ENCODE measurements at regions not wholly inside any gene's neighbourhood (a gene's known extent, or its start where the extent isn't known, plus 50 kb on each side); places are given as distances from the start of the nearest gene placed in this dataset.
"Not testable (repeated sequence)": the region's sequence is repeated elsewhere in the genome, so short reads cannot be mapped to it uniquely, and the experiment has no call there.

DNA sequence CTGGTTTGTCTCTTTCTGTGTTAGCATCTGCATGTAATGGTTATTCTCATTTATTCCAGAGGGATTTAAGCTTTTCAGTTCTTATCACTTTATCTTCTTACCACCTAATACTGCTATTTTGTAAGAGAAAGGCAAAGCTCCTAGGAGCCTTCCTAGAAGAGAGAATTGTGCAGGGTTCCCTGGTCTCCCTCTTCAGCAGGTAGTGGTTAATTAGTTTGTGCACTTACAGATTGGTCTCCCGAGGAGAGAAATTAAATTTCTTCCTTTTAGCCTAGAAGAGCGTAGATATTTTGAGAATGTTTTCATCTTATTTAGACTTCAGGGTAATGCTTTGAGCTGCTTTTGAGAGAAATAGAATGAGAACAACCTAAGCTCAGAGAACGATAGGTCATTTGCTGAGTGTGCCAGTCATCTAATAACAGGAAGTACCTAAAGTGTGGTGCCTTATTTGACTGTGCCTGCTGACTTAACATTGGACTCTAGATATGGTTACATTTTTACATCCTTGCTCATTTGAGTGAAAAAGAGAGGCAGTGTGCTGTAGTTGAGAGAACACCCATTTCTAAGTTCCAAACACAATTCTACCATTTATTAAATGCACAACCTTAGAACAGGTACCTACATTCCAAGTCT, 651.4 kb downstream of the STK39 start:
- no peak for DNase-seq

DNA sequence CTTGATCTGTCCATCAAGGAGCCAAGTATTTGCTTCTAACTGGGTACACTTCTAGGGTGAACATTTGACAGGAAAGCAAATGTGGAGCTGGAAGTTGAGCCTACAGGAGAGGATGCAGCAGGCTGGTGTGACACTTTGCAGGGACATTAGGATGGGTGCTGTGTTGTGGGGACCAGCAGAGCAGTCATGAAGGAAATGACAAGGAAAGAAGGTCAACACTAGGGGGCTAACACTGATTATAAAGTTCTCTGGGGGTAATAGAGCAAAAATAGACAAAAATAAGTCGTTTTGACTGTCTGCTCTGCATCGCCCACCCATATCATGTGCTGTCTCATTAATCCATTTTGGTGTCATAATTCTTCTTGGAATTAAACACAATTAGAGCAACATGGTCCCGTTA, 652.4 kb downstream of the STK39 start:
- no peak for DNase-seq

DNA sequence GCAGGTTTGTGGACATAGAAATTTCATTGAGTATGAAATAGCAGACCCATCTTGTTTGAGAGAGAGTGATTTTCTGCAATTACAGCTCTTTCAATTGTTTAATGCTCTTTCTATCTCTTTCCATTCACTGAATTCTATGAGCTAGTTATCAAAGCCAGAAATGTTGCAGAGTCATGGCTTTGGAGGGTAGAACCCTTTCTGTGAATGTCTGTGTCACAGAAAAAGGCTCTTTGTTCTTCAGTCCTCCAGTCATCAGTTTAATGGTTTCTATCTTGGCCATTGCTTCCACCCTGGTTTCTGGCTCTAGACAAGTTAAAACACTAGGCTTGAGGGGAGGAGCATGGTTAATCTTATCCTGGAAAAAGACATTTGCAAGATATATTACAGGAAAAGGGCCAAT, 655.0 kb downstream of the STK39 start:
- peak in 6 of 56 donors; percentile 1 to 43 (median 9) for DNase-seq

DNA sequence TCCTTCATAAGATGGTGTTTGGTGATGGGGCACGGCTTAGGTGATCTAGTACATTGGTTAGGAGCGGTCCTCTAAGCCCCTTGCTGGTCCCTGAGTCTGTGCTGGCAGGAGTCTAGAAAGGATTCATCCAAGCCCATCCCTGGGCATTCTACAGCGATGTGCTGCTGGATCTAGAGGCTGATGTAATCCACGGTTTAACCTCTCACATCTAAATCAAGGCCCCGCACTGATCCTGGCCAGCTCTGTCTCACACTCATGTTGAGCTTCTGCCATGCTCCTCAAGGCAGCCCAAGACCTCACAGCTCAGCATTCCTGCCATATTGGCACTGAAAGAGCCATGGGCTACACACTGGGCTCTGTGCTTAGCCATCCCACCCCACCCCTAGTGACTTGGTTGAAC, 664.8 kb downstream of the STK39 start:
- DNase-seq = no peak

DNA sequence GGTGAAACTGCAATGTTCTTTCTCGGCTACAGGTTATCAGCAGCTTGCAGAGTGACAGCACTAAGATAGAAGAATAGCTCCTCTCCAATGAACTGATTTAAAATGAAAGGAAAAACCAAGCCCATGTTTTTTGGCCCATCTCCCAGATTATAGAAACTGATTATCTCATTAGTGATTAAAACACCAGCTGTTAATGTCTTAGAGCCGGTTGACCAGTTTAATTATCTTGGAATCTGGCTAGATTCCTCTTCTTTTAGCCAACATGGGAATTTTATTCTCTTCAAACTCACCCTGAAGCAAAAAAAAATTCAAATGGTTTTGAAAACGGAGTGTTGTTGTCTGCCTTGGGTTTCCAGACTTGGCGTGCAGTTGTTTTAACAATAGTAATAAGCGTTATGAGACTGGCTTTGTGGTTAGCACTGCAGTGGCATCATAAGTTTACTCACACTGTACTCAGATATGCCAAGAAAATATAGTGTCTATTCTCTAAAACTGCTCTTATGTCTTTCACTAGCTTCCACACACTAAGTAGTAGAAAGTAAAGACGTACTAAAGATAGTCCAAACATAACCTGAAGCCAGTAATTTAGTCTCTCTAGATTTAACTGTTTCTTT, 665.3 kb downstream of the STK39 start:
- no peak for DNase-seq

DNA sequence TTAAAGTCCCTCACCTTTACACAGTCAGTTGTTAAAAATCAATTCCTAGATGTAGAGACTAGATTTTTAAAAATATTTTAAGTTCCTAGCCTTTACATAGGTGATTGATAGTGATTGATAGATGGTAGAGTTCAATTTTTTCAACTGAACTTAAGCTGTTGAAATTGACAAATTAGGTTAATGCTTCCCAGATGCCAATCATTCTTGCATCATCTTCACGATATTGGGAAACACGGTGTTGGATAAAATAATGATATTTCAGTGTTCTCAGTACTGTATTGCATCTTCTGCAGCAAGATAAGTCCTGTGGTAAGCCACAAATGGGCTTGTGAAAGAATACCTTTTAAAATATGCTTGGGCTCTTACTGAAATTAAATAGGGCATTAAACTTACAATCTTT, 667.6 kb downstream of the STK39 start:
- no peak for DNase-seq

DNA sequence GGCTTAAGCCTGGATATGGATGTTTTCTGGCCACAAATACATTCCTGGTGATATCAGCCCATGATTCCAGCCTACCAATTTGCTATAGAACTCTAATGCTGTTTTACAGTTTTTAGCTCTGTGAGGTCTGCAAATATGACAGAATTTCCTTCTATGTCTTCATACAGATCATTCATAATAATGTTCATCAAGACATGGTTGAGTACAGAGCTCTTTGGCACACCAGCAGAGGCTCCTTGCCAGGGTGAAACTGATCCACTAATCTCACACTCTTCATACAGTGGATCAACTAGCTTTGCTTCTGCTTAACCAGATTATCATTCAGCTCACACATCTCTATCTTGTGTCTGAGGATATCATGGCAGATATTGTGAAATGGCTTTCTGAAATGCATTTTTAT, 672.1 kb downstream of the STK39 start:
- DNase-seq = no peak

DNA sequence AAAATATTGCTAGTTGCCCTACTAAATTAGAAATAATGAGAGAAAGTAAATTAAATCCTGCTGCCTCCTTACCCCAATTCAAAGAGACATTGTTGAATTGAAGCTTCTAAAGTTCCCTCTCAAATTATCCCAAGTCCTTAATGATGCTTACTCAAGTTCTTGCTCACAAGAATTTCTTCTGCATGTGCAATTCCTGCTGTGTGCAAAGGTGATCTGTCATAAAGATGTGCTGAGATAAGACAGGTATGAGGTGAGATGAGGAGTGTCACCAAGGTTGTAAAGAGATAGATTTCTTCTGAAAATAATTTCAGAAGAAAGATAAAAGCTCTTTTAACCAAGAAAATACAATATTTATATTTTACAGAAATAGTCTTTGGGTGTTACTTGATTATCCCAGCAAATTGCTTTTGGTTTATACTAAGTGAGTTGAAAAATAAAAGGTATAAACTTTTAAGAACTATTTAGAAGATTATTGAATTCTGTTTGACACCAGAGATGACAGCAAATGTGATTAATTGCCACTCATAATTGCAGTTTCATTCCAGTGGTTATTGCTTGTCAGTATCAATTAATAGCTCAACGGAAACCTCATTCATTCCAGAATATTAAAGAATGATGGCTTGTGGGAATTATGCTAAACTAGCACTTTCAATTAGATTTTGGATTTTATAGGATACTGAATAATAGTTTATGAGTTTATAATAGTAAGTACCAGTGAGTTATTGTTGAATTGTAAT, 674.3 kb downstream of the STK39 start:
- no peak for DNase-seq

DNA sequence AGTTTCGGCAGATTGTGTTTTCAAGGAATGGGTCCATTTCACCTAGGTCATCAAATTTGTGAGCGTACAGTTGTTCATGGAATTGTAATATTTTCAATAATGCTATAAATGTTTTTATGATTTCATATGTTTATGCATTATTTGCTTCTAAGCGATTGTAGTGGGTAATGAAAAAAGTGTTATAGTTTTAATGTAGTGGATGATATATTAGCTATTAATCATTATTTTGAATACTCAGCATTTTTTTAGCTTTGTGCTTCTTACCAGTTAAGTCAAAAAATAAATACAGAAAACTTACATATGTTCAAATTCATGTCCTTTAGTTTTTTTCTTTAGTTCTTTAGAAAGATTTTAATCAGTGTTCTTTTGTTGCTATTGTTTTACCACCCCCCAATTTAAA, 677.0 kb downstream of the STK39 start:
- no peak for DNase-seq

DNA sequence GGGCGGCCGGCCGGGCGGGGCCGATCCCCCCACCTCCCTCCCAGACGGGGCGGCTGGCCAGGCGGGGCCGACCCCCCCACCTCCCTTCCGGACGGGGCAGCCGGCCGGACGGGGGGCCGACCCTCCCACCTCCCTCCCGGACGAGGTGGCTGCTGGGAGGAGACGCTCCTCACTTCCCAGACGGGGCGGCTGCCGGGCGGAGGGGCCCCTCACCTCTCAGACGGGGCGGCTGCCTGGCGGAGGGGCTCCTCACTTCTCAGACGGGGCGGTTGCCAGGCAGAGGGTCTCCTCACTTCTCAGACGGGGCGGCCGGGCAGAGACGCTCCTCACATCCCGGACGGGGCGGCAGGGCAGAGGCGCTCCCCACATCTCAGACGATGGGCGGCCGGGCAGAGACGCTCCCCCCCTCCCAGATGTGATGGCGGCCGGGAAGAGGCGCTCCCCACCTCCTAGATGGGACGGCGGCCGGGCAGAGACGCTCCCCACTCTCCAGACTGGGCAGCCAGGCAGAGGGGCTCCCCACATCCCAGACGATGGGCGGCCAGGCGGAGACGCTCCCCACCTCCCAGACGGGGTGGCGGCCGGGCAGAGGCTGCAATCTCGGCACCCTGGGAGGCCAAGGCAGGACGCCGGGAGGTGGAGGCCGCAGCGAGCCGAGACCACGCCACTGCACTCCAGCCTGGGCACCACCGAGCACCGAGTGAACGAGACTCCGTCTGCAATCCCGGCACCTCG, 675.8 kb downstream of the XIRP2 start:
- DNase-seq = not testable (repeated sequence)

DNA sequence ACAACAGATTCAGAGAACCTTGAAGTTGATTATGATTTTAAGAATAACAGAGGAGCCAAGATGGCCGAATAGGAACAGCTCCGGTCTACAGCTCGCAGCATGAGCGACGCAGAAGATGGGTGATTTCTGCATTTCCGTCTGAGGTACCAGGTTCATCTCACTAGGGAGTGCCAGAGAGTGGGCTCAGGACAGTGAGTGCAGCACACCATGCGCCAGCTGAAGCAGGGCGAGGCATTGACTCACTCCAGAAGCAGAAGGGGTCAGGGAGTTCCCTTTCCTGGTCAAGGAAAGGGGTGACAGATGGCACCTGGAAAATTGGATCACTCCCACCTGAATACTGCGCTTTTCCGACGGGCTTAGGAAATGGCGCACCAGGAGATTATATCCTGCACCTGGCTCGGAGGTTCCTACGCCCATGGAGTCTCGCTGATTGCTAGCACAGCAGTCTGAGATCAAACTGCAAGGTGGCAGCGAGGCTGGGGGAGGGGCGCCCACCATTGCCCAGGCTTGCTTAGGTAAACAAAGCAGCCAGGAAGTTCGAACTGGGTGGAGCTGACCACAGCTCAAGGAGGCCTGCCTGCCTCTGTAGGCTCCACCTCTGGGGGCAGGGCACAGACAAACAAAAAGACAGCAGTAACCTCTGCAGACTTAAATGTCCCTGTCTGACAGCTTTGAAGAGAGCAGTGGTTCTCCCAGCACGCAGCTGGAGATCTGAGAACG, 670.2 kb downstream of the XIRP2 start:
- DNase-seq = not testable (repeated sequence)

DNA sequence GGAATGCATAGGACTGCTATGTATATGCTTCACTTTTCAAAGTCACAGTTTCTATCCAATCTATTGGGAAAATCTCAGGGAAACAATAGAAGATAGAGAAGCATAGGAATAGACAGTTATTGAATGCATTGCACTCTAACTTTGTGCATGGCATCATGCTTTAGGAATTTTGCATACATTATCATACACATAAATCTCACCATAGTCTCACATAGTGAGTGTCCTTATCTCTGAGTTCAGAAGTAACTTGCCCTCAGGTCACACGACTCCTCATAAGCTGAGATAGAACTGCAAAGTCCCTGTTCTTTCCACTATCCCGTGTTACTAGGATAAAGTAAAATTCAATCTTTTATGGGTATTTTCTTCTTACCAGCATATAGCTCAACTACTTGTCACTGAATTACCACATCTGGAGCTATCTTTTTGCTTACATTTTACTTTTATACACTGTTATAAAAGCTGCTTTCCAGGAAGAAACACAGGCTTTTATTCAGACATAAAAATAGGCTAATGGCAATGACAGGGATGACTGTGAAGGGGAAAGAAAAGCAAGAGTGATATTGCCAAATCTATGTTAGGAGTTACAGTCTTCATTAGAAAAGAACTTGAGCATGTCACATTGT, 666.9 kb downstream of the XIRP2 start:
- DNase-seq = no peak

DNA sequence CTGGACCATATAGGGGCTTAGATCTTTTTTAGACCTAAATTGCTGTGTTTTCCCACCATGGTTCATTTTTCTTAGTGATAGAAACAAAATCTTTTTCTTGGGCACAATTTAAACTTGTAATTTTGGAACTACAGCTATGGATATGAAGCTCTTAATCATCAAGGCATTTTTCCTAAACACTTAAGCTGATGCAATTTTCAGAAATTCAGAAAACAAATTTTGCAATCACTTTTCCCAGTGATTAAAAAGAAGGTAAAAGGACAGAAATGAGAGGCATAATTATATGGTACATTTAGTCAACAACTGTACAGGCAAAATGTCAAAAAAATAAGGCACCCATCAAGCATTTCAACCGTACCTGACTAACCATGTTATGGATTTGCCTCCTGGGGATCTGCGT, 665.4 kb downstream of the XIRP2 start:
- DNase-seq = no peak

DNA sequence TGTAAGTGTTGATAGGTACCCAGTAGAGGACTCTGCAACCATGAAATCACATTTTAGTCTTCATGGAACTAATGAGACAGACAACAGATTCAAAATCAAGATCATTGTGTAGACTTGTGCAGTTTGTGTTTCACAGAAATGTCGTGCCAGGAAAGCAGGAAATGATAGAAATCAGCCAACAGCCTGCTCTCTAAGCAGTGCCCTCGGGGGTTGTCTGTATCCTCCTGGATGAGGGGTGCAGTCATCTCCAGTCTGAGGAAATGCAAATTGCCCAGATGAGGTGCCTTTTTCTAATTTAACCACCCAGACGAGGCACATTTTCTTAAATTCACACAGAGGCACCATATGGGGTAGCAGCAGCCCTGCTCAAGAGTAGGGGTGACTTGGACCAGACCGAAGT, 663.1 kb downstream of the XIRP2 start:
- DNase-seq = no peak

DNA sequence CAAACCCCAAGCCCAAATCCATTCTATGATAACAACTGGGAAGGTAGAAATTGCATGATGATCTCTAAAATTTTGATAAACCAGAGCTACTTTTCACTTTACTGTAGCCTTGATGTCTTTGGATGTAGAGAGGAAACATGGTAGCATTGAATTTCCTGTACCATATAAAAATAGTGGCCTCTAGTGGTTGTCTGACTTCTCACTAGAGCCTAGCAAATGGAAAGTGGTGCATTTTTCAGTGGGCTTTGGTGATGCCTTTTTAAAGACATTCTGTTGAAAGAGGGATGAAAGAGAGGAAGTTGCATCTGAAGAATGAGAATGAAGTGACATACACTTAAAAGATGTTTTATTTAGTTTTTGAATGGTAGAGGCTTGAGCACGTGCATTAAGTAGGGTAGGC, 662.2 kb downstream of the XIRP2 start:
- no peak for DNase-seq

DNA sequence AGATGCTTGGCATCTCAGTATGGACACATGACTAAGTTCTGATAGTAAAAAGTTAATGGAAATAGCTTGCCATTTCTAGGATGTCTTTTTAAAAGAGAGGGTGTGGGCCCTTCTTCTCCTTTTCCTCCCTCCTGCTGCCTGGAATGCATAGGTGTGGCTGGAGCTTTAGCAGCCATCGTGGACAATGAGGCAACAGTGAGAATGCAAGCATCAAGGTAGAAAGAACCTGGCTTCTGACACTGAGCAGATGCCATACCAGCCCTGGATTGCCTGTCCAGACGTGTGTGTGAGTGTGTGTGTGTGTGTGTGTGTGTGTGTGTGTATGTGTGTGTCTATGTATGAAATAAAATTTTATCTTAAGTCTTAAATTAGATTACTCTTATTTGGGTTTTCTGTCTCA, 660.1 kb downstream of the XIRP2 start:
- no peak for DNase-seq

DNA sequence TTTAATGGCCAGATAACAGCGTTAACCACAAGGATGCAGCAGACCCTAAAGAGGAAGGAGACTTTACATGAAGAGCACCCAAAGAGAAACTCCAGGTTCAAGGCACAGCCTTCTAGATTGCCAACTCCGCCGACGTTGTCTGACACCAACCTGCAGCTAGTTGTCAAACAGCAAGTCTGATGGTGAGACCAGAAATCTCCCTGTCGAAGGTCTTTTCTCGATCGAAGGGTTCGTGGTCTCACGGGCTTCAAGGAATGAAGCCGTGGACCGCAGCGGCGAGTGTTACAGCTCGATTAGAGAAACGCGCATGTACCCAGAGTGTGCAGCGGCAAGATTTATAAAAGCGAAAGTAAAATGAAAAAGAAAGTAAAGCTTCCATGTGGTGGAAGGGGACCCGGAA, 656.3 kb downstream of the XIRP2 start:
- no peak for DNase-seq

DNA sequence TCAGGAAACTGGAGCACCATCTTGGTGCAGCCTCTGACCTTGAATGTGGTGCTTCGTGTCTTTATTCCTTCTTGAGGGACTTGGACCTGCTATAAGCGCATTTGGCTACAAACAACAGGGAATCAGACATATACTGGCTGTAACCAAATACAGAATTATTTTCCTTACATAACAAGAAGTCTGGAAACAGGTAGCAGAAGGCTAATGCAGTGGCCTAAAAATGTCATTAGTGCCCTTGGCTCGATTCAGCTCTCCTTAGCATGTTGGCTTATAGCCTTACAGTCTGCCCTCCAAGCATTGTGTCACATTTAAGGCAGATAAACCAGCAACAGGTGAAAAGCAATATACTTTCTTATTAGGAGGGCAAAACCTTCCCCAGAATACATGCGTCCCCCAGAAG, 655.4 kb downstream of the XIRP2 start:
- DNase-seq = no peak

DNA sequence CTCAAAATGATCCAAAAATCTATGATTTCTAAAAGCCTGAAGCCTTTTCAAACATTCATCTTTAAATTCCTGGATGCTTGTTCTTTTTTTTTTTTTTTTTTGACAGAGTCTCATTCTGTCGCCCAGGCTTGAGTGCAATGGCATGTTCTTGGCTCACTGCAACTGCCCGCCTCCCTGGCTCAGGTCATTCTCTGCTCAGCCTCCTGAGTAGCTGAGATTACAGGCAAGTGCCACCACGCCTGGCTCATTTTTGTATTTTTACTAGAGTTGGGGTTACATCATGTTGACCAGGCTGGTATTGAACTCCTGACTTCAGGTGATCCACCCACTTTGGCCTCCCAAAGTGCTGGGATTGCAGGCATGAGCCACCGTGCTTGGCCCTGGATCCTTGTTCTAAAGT, 649.5 kb downstream of the XIRP2 start:
- DNase-seq = peak in 1 of 56 donors; percentile 1

DNA sequence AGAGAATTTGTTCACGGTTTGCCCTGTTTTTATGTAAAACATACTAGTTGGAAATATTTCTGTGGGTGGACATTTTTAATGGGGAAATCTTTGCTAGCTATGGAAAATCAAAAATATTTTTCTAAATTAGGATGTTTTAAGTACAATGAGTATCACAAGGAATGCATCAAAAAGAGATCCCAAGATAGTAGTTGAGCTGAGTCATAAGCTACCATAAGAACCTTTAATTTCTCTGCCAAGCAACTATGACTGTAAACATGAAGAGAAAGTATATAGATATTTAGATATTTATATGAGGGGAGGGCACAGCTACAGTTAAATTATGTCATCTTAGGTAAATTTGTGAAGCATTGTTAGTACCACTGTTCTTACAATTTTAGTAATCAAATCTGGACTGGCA, 646.2 kb downstream of the XIRP2 start:
- no peak for DNase-seq

DNA sequence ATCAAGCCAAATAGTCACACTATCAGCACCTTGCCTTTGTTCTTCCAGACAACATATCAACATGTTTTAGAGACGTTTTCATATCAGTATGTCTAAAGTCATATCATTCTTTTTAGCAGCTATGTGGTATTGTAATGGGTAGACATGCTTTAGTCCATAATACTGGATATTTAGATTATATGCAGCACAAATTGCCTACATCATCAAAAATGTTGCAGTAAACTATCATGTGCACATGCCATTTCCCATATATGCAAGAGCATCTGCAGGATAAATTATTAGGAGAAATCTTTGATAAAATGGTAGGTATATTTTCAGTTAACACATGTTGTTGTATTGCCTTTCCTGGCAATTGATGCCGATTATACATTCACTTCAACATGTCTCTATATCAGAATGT, 636.5 kb downstream of the XIRP2 start:
- DNase-seq = no peak

All from amygdala (tissue), 56 donors.